HepG2 (cell line): ENCODE measurements at regions not wholly inside any gene's neighbourhood (a gene's known extent, or its start where the extent isn't known, plus 50 kb on each side); places are given as distances from the start of the nearest gene placed in this dataset.

ENCODE experiments used
- ATAC-seq: fragments of 200-7000 bp; cut with Tn5 transposase; 3 replicates; pipeline ENCODE4 v1.9.1; 2020; ENCODE audit warnings: mild to moderate bottlenecking, moderate library complexity
- BruUV-seq: library from RNA; stranded (reverse); fragments of 400-500 nt; replicated peaks from 2 replicates; lab custom pipeline; 2021; lab: Mats Ljungman, UMichigan
- CTCF ChIA-PET: fragments of 300-600 bp; formaldehyde crosslinking; extraction: SDS; loops from one replicate; lab custom pipeline; 2021; ENCODE audit warnings: low total read pairs, inconsistent platforms, low intra/inter-chr PET ratio; lab: Yijun Ruan, JAX
- POLR2A ChIA-PET: fragments of 350-600 bp; sonication (Branson Sonifier 250); formaldehyde crosslinking; loops from one replicate; lab custom pipeline; 2020; ENCODE audit warnings: antibody characterized with exemption, inconsistent platforms; lab: Yijun Ruan, JAX
- DNase-seq: peaks from one replicate; pipeline ENCODE4 v3.0.0-alpha.2; 2015; ENCODE audit warnings: low spot score
- FAIRE-seq: peaks from 3 replicates; lab custom pipeline; 2011; peaks lifted over from hg19 to GRCh38; lab: Jason Lieb, UNC
- H2AFZ ChIP-seq: one replicate; pipeline ENCODE4 v1.6.1; 2011; ENCODE audit warnings: low read length, inconsistent platforms
- H3K27ac ChIP-seq: fragments of 300-600 bp; 3 replicates; pipeline ENCODE4 v1.8.0; 2011; ENCODE audit warnings: mixed run types, mild to moderate bottlenecking, mixed read lengths, low read length, inconsistent platforms; ENCODE audit not compliant: insufficient read depth; ENCODE audit errors: extremely low read length
- H3K27me3 ChIP-seq, 2 experiments: fragments of 200-600 bp in 1 of 2; 2 replicates in 1 of 2; 3 replicates in 1 of 2; pipeline versions ENCODE4 v1.6.0 to v1.8.0; 2011; ENCODE audit warnings: low read length in 2 of 2, mild to moderate bottlenecking in 2 of 2, moderate library complexity in 2 of 2, inconsistent platforms in 1 of 2; ENCODE audit not compliant: insufficient read depth in 2 of 2, control insufficient read depth in 1 of 2
- H3K36me3 ChIP-seq, 2 experiments: fragments of 200-600 bp in 1 of 2; replicated peaks in 1 of 2; 2 replicates in 1 of 2; 3 replicates in 1 of 2; pipeline versions ENCODE4 v1.5.1 to v1.8.0; 2011; ENCODE audit warnings: low read length in 2 of 2, inconsistent platforms in 1 of 2; ENCODE audit not compliant: insufficient read depth in 2 of 2, control insufficient read depth in 1 of 2
- H3K4me1 ChIP-seq: 2 replicates; pipeline ENCODE4 v1.5.1; 2012; ENCODE audit warnings: low read length, inconsistent platforms; ENCODE audit not compliant: insufficient read depth
- H3K4me2 ChIP-seq: 2 replicates; pipeline ENCODE4 v1.6.0; 2011; ENCODE audit warnings: low read depth, low read length, inconsistent platforms
- H3K4me3 ChIP-seq, 3 experiments: fragments of 200-600 bp in 1 of 3; sonication (generic), shearing (Covaris generic) in 1 of 3; replicated peaks in 1 of 3; 2 replicates each; pipeline ENCODE4 v1.5.1; 2011 to 2016; ENCODE audit warnings: low read length in 3 of 3, inconsistent platforms in 2 of 3, low read depth in 2 of 3, mild to moderate bottlenecking in 2 of 3, control low read depth in 1 of 3, mixed read lengths in 1 of 3; ENCODE audit not compliant: insufficient read depth in 1 of 3
- H3K79me2 ChIP-seq: one replicate; pipeline ENCODE4 v1.6.1; 2011; ENCODE audit warnings: low read length, inconsistent platforms; ENCODE audit not compliant: insufficient read depth
- H3K9ac ChIP-seq: 2 replicates; pipeline ENCODE4 v1.6.0; 2011; ENCODE audit warnings: mild to moderate bottlenecking, low read depth, low read length, inconsistent platforms; ENCODE audit not compliant: insufficient read depth
- H3K9me3 ChIP-seq: 2 replicates; pipeline ENCODE4 v1.5.1; 2012; ENCODE audit warnings: mild to moderate bottlenecking, low read length
- H4K20me1 ChIP-seq: 2 replicates; pipeline ENCODE4 v1.6.0; 2011; ENCODE audit warnings: inconsistent platforms, mild to moderate bottlenecking, low read length, moderate library complexity; ENCODE audit not compliant: insufficient read depth
- PHB2 ChIP-seq: fragments of 450-650 bp; IDR thresholded peaks from 2 replicates; pipeline ENCODE4 v1.6.1; 2018; ENCODE audit not compliant: partially characterized antibody
- RFX3 ChIP-seq: IDR thresholded peaks from 2 replicates; pipeline ENCODE4 v1.6.1; 2016; ENCODE audit warnings: missing biosample characterization, missing genetic modification reagents
- THAP9 ChIP-seq: sonication (generic); formaldehyde crosslinking; IDR thresholded peaks from 2 replicates; pipeline ENCODE4; 2020; ENCODE audit warnings: missing genetic modification reagents, mild to moderate bottlenecking, borderline replicate concordance
- ZNF572 ChIP-seq: sonication (generic); formaldehyde crosslinking; IDR thresholded peaks from 2 replicates; pipeline ENCODE4 v1.5.1; 2020; ENCODE audit warnings: mild to moderate bottlenecking, missing genetic modification reagents
- ZNF691 ChIP-seq: sonication (generic); formaldehyde crosslinking; IDR thresholded peaks from 2 replicates; pipeline ENCODE4 v1.4.0; 2020; ENCODE audit warnings: missing genetic modification reagents, low read depth, mild to moderate bottlenecking, borderline replicate concordance
- ZNF879 ChIP-seq: sonication (generic); formaldehyde crosslinking; IDR thresholded peaks from 2 replicates; pipeline ENCODE4 v1.8.1; 2023; ENCODE audit warnings: missing genetic modification reagents
- WGBS: methylation state at CpG from one replicate; pipeline ENCODE4 v1.1.6; 2017; ENCODE audit warnings: low lambda C conversion rate; 5-methylcytosine and 5-hydroxymethylcytosine counted together
- in situ Hi-C: cut with HindIII; loops from 2 replicates; pipeline ENCODE4 v1.10.0; 2017; ENCODE audit warnings: low pct_unique_long_range_greater_than_20kb; ENCODE audit not compliant: extremely low pct_ligation_motif_present
- intact Hi-C: fragments of 100-400 bp; cut with micrococcal nuclease; formaldehyde crosslinking; loops from one replicate; pipeline ENCODE4 v1.10.0; 2022; ENCODE audit not compliant: unreplicated experiment

GRCh38 chr3:86748015-86748414 lies 242.9 kb downstream of the VGLL3 start:
- no peak overlapping the region for H2AFZ ChIP-seq
- in situ Hi-C loops, result no loop called here
- CTCF ChIA-PET, result no interaction called here

More at GRCh38 chr3:86748015-86748414, 242.9 kb downstream of the VGLL3 start:
- no peak overlapping the region for H3K27ac ChIP-seq
- ATAC-seq, result no peak
- H3K4me3 ChIP-seq, result no peak overlapping the region
- no TSS peak for BruUV-seq
- no peak overlapping the region for H3K4me2 ChIP-seq
- 0% methylated on average over 1 of the region's 6 CpGs for WGBS
- DNase-seq, result no peak
- no peaks in the 10 kb centered on the region for H3K36me3 ChIP-seq
- H3K9ac ChIP-seq, result no peak overlapping the region
- intact Hi-C loops, result no loop called here
- POLR2A ChIA-PET, result no interaction called here
- no peaks in the 10 kb centered on the region for H3K9me3 ChIP-seq
- no peaks in the 10 kb centered on the region for H3K27me3 ChIP-seq
- TF ChIP-seq ZNF691 (CRISPR knock-in tag) (no peak), RFX3 (CRISPR knock-in tag) (no peak), PHB2 (no peak), THAP9 (CRISPR knock-in tag) (no peak), ZNF879 (CRISPR knock-in tag) (no peak), ZNF572 (CRISPR knock-in tag) (no peak)
- H4K20me1 ChIP-seq, result no peaks in the 10 kb centered on the region
- H3K4me1 ChIP-seq, result no peaks in the 10 kb centered on the region
- no peak for FAIRE-seq
- no peaks in the 10 kb centered on the region for H3K79me2 ChIP-seq
